Activated T-helper 1 cell treated with anti-CD3 and anti-CD28 coated beads, Interleukin-12 subunit alpha, Interleukin-12 subunit beta, Interleukin-2, Interleukin-4 antibody, amounts not matched to agents 30 ng/mL and 10 ng/mL and 1 ng/mL, durations not matched to agents 14 hours and 24 hours and 36 hours (primary cell): ENCODE measurements at regions not wholly inside any gene's neighbourhood (a gene's known extent, or its start where the extent isn't known, plus 50 kb on each side); places are given as distances from the start of the nearest gene placed in this dataset.

Source experiments
- DNase-seq: peaks from one replicate; pipeline ENCODE4 v3.0.0; 2021; ENCODE audit warnings: low spot score
- H3K27ac Mint-ChIP-seq: one replicate; pipeline ENCODE4 v1.8.0; 2021; ENCODE audit warnings: mild to moderate bottlenecking, mixed read lengths
- H3K27me3 Mint-ChIP-seq: one replicate; pipeline ENCODE4 v1.8.0; 2022; ENCODE audit warnings: mild to moderate bottlenecking, moderate library complexity, mixed read lengths; ENCODE audit not compliant: insufficient read depth
- H3K36me3 Mint-ChIP-seq: one replicate; pipeline ENCODE4 v1.8.0; 2021; ENCODE audit warnings: low read depth, mixed read lengths
- H3K4me1 Mint-ChIP-seq: one replicate; pipeline ENCODE4 v1.8.0; 2021; ENCODE audit warnings: low read depth, mixed read lengths
- H3K4me3 Mint-ChIP-seq: one replicate; pipeline ENCODE4 v1.8.0; 2021; ENCODE audit warnings: mild to moderate bottlenecking, moderate library complexity, mixed read lengths
- H3K9me3 Mint-ChIP-seq: one replicate; pipeline ENCODE4 v1.8.0; 2021; ENCODE audit warnings: mixed read lengths
- intact Hi-C: fragments of 100-400 bp; cut with micrococcal nuclease; formaldehyde crosslinking; loops from one replicate; pipeline ENCODE4 v1.15.1; 2024

DNA sequence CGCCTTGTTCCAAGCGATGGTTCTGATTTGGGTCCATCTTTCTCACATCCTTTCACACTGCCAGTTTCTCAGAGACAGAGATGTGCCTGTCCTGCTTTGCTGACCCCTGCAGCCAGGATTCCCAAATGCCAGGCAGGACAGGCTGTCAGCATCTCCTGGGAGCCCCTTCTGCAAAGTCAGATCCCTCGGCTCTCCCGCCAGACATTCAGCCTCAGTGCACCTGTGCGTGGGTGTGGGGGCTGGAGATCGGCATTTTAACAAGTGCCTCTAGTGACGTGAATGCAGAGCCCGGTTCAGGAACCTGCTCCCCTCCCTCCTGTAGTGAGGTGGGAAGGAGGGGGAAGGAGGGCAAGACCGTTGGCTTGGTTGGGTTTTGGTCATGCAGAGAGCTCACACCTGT is 108.9 kb upstream of the FGF3 start:
- Mint-ChIP-seq H3K27ac (no peak overlapping the region), H3K36me3 (no peaks in the 10 kb centered on the region), H3K9me3 (no peaks in the 10 kb centered on the region), H3K4me1 (no peaks in the 10 kb centered on the region), H3K27me3 (peaks cover 36% of the 10 kb centered on the region), H3K4me3 (no peak overlapping the region)
- intact Hi-C loops: no loop called here
- no peak for DNase-seq

DNA sequence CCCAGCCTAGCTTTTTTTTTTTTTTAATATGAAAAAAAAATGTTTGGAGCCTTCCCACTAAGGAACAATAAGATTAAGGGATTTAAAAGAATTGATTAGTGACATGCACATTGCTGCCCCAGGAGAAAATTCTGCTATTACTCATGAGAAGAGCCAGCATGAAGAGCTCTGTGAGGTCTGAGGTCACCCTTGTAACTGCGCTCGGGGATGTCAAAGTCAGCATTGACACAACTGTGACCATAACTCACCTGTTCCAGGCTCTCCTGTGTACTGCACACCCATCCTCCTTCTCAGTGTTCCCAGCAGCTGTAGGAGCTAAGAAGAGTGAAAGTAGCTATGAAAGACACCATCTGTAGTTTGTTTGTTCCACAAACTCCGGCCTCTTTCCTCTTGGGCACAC is 109.8 kb upstream of the FGF3 start:
- Mint-ChIP-seq H3K27me3 (peaks cover 33% of the 10 kb centered on the region), H3K4me3 (no peak overlapping the region), H3K9me3 (no peaks in the 10 kb centered on the region), H3K4me1 (no peaks in the 10 kb centered on the region), H3K27ac (no peak overlapping the region), H3K36me3 (no peaks in the 10 kb centered on the region)
- intact Hi-C loops: no loop called here
- DNase-seq: no peak

DNA sequence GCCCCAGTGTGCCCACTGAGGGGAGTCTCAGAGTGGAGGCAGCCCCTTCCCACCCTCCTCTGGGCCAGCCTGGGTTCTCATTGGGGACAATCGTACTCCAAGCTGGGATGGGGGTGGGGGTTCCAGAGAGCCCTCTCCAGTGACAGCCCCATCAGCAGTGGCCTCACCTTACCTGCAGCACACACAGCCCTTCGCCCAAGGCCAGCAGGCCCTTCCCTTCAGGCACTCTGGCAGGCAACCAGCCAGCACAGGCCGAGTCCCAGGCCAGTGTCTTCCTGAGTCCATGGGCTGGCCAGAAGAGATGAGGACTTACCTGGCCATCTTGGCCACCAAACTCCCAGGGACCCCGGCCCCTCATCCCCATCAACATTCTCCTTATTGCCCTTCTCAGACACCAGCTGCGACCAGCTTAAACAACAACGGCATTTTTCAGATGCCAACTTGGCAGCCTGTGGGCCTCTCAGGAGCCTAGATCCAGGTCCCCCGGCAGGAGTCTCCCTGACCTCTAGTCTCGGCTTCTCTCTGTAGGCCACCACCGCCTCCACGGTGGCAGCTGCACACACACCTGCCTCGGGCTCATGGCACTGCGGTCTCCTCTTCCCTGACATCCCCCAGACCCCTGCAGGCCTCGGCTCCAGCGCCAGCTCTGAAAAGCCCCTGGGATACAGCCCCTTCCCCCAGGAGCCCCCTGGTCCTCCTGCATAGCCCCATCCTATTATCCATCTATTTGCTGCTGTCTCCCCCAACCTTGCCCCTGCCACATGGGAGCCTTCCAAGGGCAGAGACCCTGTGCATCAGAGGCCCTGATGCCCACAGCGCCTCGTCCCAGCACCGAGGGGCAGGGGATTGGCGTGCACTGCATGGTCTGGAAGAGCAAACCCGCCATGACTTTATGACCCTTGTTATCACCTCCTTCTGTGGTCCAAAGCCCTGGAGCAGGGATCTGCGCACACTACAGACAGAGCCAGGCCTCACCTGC is 111.2 kb upstream of the FGF3 start:
- no peak for DNase-seq
- Mint-ChIP-seq H3K27ac (no peak overlapping the region), H3K4me3 (no peak overlapping the region), H3K4me1 (no peaks in the 10 kb centered on the region), H3K27me3 (peaks cover 27% of the 10 kb centered on the region), H3K36me3 (no peaks in the 10 kb centered on the region), H3K9me3 (no peaks in the 10 kb centered on the region)
- intact Hi-C loops: no loop called here

- Mint-ChIP-seq H3K36me3 (no peaks in the 10 kb centered on the region), H3K9me3 (no peaks in the 10 kb centered on the region), H3K4me3 (no peak overlapping the region), H3K27ac (no peak overlapping the region), H3K27me3 (peaks cover 19% of the 10 kb centered on the region), H3K4me1 (no peaks in the 10 kb centered on the region)
- intact Hi-C loops: no loop called here
- no peak for DNase-seq
Observed at GRCh38 chr11:69931060-69931910, 112.1 kb upstream of the FGF3 start.

GRCh38 chr11:69931994-69932910 is 113.0 kb upstream of the FGF3 start:
- intact Hi-C loops: no loop called here
- Mint-ChIP-seq H3K27me3 (peaks cover 10% of the 10 kb centered on the region), H3K9me3 (no peaks in the 10 kb centered on the region), H3K4me3 (no peak overlapping the region), H3K36me3 (no peaks in the 10 kb centered on the region), H3K4me1 (no peaks in the 10 kb centered on the region), H3K27ac (no peak overlapping the region)
- DNase-seq: no peak

DNA sequence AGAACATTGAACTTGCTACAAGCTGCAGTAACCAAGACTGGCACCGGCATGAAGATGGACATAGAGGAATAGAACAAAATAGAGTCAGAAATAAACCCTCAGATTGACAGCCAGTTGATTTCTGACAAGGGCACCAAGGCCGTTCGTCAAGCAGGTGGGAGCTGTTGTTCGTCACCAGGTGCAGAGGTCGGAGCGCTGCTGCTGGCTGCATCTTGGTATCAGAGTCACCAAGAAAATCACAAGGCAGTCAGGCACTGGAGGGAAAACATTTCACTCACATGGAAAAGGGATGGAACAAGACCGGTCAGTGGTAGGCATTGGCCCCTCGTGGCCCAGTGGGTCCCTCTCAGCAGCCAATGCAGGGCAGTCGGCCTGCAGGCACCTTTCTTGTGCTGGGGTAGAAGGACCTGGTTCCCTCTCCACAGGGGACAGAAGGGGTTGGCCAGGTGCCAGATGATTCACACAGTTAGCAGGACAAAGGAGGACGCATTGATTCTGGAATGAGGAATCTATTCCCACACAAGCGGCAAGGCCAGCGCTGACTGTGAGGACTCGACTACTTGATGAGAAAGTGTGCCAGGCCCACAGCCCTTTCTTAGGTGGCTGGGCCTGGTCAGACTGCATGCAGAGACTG is 115.8 kb upstream of the FGF3 start:
- Mint-ChIP-seq H3K4me1 (no peaks in the 10 kb centered on the region), H3K27me3 (peaks cover 6% of the 10 kb centered on the region), H3K36me3 (no peaks in the 10 kb centered on the region), H3K9me3 (no peaks in the 10 kb centered on the region), H3K4me3 (no peak overlapping the region), H3K27ac (no peak overlapping the region)
- intact Hi-C loops: no loop called here
- no peak for DNase-seq

- Mint-ChIP-seq H3K9me3 (no peaks in the 10 kb centered on the region), H3K27ac (no peak overlapping the region), H3K36me3 (no peaks in the 10 kb centered on the region), H3K4me1 (no peaks in the 10 kb centered on the region), H3K4me3 (no peak overlapping the region), H3K27me3 (peaks cover 4% of the 10 kb centered on the region)
- DNase-seq: no peak
- intact Hi-C loops: no loop called here
Observed at GRCh38 chr11:69935941-69936505, 116.8 kb upstream of the FGF3 start.

GRCh38 chr11:69936771-69937170 is 117.6 kb upstream of the FGF3 start:
- no peak for DNase-seq
- no peak overlapping the region for H3K4me3 Mint-ChIP-seq
- intact Hi-C loops: no loop called here
- no peaks in the 10 kb centered on the region for H3K36me3 Mint-ChIP-seq
- no peaks in the 10 kb centered on the region for H3K9me3 Mint-ChIP-seq
- no peak overlapping the region for H3K27ac Mint-ChIP-seq
- peaks cover 4% of the 10 kb centered on the region for H3K27me3 Mint-ChIP-seq
- H3K4me1 Mint-ChIP-seq: no peaks in the 10 kb centered on the region

DNA sequence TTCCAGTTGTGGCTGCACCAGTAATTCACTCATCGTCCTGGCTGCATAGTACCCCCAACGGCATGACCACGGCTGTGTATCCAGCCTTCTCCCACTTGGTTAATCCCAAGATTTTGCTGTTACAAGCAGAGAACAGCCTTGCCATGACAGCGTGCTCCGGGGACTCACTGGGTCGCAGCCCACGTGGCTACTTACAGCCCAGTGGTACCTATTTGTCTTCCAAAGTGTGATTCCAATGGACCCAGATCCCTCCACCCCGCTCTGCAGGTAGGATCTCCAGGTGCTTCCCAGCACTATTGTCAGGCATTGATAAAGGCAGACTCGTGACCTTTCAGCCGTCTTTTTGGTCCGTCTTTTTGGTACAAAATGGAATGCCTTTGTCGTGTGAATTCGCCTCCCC is 119.0 kb upstream of the FGF3 start:
- Mint-ChIP-seq H3K27me3 (peaks cover 4% of the 10 kb centered on the region), H3K27ac (no peak overlapping the region), H3K4me1 (no peaks in the 10 kb centered on the region), H3K4me3 (no peak overlapping the region), H3K9me3 (no peaks in the 10 kb centered on the region), H3K36me3 (no peaks in the 10 kb centered on the region)
- no peak for DNase-seq
- intact Hi-C loops: no loop called here

DNA sequence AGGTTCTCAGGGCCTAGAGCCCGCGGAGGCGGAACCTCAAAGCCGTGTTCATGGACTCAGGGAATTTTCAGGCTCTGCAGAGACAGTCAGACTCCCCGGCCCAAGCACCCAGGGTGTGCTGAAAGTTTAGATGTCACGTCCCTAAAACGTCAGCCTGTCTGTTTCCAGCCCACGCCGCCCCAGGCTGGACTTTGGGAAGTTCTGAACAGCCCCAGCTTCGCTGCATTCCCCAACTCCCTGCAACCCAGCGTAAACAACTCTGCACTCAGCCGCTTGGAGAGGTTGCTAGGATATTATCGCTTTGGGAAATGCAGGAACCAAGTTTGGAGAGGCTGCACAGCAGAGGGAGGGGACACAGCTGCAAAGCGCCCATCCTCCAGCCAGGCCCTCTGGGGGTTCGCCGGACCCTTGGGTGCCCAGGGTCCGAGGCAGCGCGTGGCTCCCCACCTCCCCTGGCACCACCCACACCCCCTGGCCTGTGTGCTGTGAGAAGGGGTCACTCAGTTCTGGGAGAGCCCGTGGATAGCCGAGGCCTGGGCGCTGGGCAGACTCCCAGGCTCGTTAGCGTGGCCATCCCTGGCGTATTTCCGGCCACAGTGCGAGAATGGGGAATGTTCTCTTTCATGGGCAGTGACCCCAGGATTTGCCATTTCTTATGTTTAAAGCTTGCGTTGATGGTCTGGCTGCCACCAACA is 120.5 kb upstream of the FGF3 start:
- intact Hi-C loops: no loop called here
- Mint-ChIP-seq H3K27me3 (peaks cover 3% of the 10 kb centered on the region), H3K9me3 (no peaks in the 10 kb centered on the region), H3K4me3 (no peak overlapping the region), H3K36me3 (no peaks in the 10 kb centered on the region), H3K4me1 (no peaks in the 10 kb centered on the region), H3K27ac (no peak overlapping the region)
- no peak for DNase-seq

- H3K4me3 Mint-ChIP-seq: no peak overlapping the region
- no peak overlapping the region for H3K27ac Mint-ChIP-seq
- no peaks in the 10 kb centered on the region for H3K27me3 Mint-ChIP-seq
- DNase-seq: no peak
- H3K4me1 Mint-ChIP-seq: no peaks in the 10 kb centered on the region
- H3K36me3 Mint-ChIP-seq: no peaks in the 10 kb centered on the region
- H3K9me3 Mint-ChIP-seq: no peaks in the 10 kb centered on the region
- intact Hi-C loops: no loop called here
Observed at GRCh38 chr11:69940246-69940610, 121.0 kb upstream of the FGF3 start.
